RWPE1 (cell line): ENCODE measurements at regions not wholly inside any gene's neighbourhood (a gene's known extent, or its start where the extent isn't known, plus 50 kb on each side); places are given as distances from the start of the nearest gene placed in this dataset.
A peak's percentile ranks its signal among the peaks of the same experiment; 100 is the strongest.

Experiments
- CTCF ChIA-PET: fragments of 350-600 bp; sonication (Branson Sonifier 250); formaldehyde crosslinking; extraction: SDS; loops from one replicate; lab custom pipeline; 2021; lab: Yijun Ruan, JAX
- POLR2A ChIA-PET: fragments of 400-600 bp; formaldehyde crosslinking; extraction: SDS; loops from one replicate; lab custom pipeline; 2020; ENCODE audit warnings: antibody characterized with exemption; ENCODE audit not compliant: low non-redundant PET; lab: Yijun Ruan, JAX
- DNase-seq: peaks from one replicate; pipeline ENCODE4 v3.0.0; 2012; ENCODE audit warnings: low spot score
- H3K27ac ChIP-seq: fragments of 450-650 bp; 2 replicates; pipeline ENCODE4 v1.5.1; 2017
- CTCF ChIP-seq: fragments of 450-650 bp; conservative IDR thresholded peaks from 2 replicates; pipeline ENCODE4 v1.5.1; 2017; ENCODE audit warnings: low read depth, mild to moderate bottlenecking

DNA sequence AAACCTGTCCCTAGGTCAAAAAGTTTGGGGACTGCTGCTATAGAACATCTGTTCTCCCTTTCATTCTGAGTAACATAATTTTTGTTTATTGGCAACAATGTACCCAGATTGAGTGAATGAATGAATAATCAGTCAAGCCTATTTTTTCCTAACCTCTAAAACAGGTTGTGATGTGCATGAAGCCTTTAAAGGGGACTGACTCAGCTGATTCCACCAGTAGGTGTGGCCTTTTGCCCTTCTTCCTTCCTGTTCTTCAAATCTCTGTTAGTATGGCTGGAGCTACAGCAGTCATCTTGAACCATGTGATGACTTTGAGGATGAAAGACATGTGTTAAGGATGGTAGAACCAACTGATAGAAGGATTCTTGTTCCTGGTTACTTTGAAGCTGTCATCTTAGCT is 476.1 kb downstream of the NUF2 start:
- DNase-seq = no peak
- no peak for TF ChIP-seq CTCF
- POLR2A ChIA-PET = no interaction called here
- no peak overlapping the region for H3K27ac ChIP-seq
- CTCF ChIA-PET = no interaction called here

DNA sequence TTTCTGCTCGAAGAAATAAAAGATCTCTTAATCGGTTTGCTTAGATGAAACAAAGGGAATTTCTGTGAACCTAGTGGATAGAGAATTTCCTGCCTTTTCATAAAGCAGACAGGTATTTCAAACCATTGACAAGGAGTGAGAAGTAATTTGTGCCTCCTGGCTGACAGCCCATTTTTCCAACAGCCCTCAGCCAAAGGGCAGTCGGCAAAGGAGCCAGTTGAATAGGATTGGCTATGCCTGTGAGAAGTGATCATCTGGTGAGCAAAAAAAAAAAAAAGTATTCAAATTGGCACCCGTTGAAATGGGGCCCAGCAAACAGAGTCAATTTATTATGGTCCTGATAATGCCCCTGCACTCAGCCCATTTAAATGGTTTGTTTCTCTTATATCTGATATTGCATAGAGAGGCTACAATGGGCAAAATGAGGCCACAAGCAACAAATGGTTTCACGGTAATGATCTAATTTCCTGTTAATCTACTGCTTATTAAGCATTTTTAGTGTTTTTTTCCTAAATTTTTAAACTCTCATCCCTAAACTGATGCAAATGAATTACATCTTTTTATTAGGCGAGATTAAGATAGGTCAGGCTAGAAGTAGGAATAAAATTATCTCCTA is 477.5 kb downstream of the NUF2 start:
- CTCF ChIA-PET = no interaction called here
- POLR2A ChIA-PET = no interaction called here
- no peak for TF ChIP-seq CTCF
- DNase-seq = no peak
- no peak overlapping the region for H3K27ac ChIP-seq

DNA sequence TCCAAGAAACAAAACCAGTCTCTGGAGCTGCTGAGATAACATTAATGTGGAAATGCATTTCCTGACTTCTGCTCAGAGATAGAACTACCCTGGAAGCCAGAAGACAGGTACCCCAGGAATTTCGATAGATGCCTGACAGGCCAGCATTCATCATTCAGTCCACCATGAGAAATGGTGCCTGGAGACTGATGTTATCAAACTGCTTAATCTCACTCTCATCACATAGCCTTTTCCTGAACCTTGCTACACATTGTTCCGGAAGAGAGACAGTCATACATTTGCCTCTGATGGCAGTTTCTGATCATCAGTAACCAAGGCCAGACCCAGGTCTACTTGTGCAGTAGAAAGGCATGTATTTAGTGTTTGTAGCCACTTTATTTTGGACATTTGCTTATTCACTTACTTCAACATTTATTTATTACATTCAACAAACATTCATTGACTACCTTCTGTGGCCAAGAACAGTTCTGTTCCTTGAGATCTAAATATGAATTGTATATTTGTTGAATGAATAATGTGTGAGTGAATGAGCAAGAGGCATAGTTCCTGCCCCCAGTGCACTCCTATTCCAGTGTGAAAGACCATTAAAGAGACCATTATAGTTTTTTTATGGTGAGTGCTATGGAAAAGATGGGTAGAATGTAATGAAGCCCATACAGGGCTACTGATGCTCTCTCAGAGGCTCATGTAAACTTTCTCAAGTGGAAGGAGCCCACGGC is 485.7 kb downstream of the NUF2 start:
- H3K27ac ChIP-seq = no peak overlapping the region
- DNase-seq = no peak
- CTCF ChIA-PET = no interaction called here
- POLR2A ChIA-PET = no interaction called here
- no peak for TF ChIP-seq CTCF

DNA sequence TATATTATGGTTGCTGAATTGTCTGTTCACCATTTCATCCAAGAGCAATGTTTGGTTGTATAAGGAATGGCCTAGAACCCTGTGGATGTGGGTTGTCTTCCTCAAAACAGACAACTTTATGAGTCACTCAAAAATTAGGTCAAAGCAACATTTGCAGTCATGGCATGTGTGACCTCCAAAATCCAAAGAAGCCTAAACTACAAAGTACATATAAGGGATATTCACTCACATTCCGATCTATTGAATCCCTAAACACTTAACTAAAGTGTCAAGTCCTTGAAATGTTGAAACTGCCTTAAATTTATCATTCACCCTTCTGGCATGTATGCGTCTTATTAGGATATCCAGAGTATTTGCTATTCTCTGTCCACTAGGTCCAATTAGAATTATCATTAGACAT is 491.5 kb downstream of the NUF2 start:
- DNase-seq = no peak
- H3K27ac ChIP-seq = no peak overlapping the region
- no peak for TF ChIP-seq CTCF
- ChIA-PET CTCF (no interaction called here), POLR2A (no interaction called here)

DNA sequence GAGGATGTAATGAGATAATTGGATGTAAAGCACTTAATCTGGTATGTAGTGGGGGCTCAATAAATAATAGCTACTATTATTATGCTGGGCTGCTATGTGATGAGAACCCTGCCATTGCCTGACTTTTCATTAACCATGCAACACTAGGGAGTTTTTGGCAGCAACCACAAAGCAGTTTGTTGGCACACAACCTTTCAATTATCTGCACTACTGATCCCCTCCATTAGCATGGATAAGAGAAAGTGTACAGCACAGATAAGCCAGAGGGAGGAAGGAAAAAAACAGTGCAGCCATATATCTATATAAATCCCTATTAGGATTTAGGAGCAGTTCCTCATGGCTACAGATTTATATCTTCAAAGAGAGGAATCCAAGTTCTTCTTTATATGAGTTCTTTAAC is 498.5 kb downstream of the NUF2 start:
- ChIA-PET CTCF (no interaction called here), POLR2A (no interaction called here)
- H3K27ac ChIP-seq = no peak overlapping the region
- TF ChIP-seq CTCF = no peak
- no peak for DNase-seq

DNA sequence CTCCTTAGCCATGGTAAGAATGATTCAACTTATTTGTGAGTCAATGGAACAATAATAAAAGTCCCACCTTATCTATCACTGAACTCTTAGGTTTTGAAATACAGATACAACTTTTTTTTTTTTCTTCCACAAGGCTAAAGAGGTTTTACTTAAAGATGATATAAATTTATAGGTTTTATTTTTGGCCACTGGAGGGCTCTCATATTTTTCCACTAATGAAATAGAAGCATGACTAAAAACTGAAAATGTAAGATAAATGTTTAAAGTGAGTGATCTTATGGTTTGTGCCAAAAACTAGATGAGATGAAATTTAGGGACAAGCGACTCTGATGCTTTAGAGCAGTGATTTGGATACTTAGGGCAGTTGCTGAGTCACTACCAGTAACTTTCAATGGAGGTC is 499.0 kb downstream of the NUF2 start:
- DNase-seq = no peak
- H3K27ac ChIP-seq = no peak overlapping the region
- ChIA-PET CTCF (no interaction called here), POLR2A (no interaction called here)
- 0 out of 2 replicates have a peak, but pooled peaks have one; percentile 18 for TF ChIP-seq CTCF
